Sigmoid colon (tissue), 4 donors: ENCODE measurements at regions not wholly inside any gene's neighbourhood (a gene's known extent, or its start where the extent isn't known, plus 50 kb on each side); places are given as distances from the start of the nearest gene placed in this dataset.

Experiments
- CTCF ChIP-seq, 4 experiments: fragments of 450-650 bp in 3 of 4; fragments of 200-600 bp in 1 of 4; IDR thresholded peaks; one replicate each; pipeline ENCODE4 v1.5.1; 2016 to 2019; ENCODE audit warnings: antibody characterized with exemption in 4 of 4, mild to moderate bottlenecking in 3 of 4, moderate library complexity in 2 of 4
- EP300 ChIP-seq, 4 donors: sonication (generic); formaldehyde crosslinking; IDR thresholded peaks; one replicate each; pipeline ENCODE4 v1.6.1; 2017; ENCODE audit warnings: antibody characterized with exemption in 4 of 4
- POLR2A ChIP-seq, 2 donors: fragments of 450-650 bp; IDR thresholded peaks; one replicate each; pipeline ENCODE4 v1.6.1; 2016; ENCODE audit warnings: antibody characterized with exemption in 2 of 2, mild to moderate bottlenecking in 2 of 2, moderate library complexity in 2 of 2
- POLR2AphosphoS5 ChIP-seq, 4 donors: sonication (generic); formaldehyde crosslinking; IDR thresholded peaks; one replicate each; pipeline ENCODE4 v1.6.1; 2017; ENCODE audit warnings: antibody characterized with exemption in 4 of 4

DNA sequence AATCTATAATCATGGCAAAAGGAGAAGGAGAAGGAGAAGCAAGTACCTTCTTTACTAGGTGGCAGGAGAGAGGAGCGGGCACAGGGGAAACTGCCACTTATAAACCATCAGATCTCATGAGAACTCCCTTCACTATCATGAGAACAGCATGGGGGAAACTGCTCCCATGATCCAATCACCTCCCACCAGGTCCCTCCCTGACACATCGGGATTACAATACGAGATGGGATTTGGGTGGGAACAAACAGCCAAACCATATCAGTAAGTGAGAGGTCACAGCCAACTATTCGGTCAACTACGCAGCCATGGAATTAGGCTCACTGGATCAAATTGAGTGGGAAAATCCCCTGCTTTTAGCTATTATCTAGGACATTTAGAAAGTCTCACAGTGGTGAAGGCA lies 54.2 kb upstream of the STEAP1B start:
- TF ChIP-seq POLR2AphosphoS5 (IDR thresholded peaks at IDR 0.05) = no peak
- TF ChIP-seq POLR2A (IDR thresholded peaks at IDR 0.05) = no peak
- TF ChIP-seq CTCF (IDR thresholded peaks at IDR 0.05) = no peak
- no peak for TF ChIP-seq EP300 (IDR thresholded peaks at IDR 0.05)
